H9 (cell line): ENCODE measurements at regions not wholly inside any gene's neighbourhood (a gene's known extent, or its start where the extent isn't known, plus 50 kb on each side); places are given as distances from the start of the nearest gene placed in this dataset.

Experiments
- DNase-seq: peaks from one replicate; pipeline ENCODE4 v3.0.0-alpha.2; 2017
- H2AFZ ChIP-seq: one replicate; pipeline ENCODE4 v1.6.1; 2013; ENCODE audit warnings: mild to moderate bottlenecking, low read length, control low read depth, moderate library complexity
- H2AK5ac ChIP-seq: 2 replicates; pipeline ENCODE4 v1.6.1; 2013; ENCODE audit warnings: low read length, control low read depth, mixed read lengths; ENCODE audit not compliant: insufficient read length
- H2BK120ac ChIP-seq: one replicate; pipeline ENCODE4 v1.6.1; 2013; ENCODE audit warnings: low read depth, mild to moderate bottlenecking, low read length, control low read depth, inconsistent platforms; ENCODE audit not compliant: poor library complexity, severe bottlenecking
- H2BK12ac ChIP-seq: 2 replicates; pipeline ENCODE4 v1.6.1; 2013; ENCODE audit warnings: low read length, control low read depth, mixed read lengths, low read depth; ENCODE audit not compliant: insufficient read length
- H2BK15ac ChIP-seq: 2 replicates; pipeline ENCODE4 v1.6.1; 2013; ENCODE audit warnings: low read depth, low read length, control low read depth
- H2BK20ac ChIP-seq: one replicate; pipeline ENCODE4 v1.6.1; 2013; ENCODE audit warnings: low read depth, mild to moderate bottlenecking, low read length, control low read depth, inconsistent platforms; ENCODE audit not compliant: poor library complexity, severe bottlenecking
- H2BK5ac ChIP-seq: 2 replicates; pipeline ENCODE4 v1.6.1; 2013; ENCODE audit warnings: low read length, control low read depth, mixed read lengths; ENCODE audit not compliant: insufficient read length
- H3K14ac ChIP-seq: 2 replicates; pipeline ENCODE4 v1.6.1; 2013; ENCODE audit warnings: low read length, control low read depth; ENCODE audit not compliant: insufficient read depth
- H3K18ac ChIP-seq: 2 replicates; pipeline ENCODE4 v1.6.1; 2013; ENCODE audit warnings: low read depth, mild to moderate bottlenecking, mixed read lengths, low read length, control low read depth; ENCODE audit not compliant: insufficient read length
- H3K23ac ChIP-seq: 2 replicates; pipeline ENCODE4 v1.6.1; 2013; ENCODE audit warnings: low read length, control low read depth, mixed read lengths, low read depth; ENCODE audit not compliant: insufficient read length
- H3K23me2 ChIP-seq: 2 replicates; pipeline ENCODE4 v1.6.1; 2013; ENCODE audit warnings: low read depth, mild to moderate bottlenecking, mixed read lengths, low read length, control low read depth; ENCODE audit not compliant: insufficient read length, poor library complexity, severe bottlenecking
- H3K27ac ChIP-seq: 2 replicates; pipeline ENCODE4 v1.5.1; 2013; ENCODE audit warnings: low read length, control low read depth, mixed read lengths, low read depth; ENCODE audit not compliant: insufficient read length
- H3K27me3 ChIP-seq: 2 replicates; pipeline ENCODE4 v1.6.1; 2013; ENCODE audit warnings: low read length, control low read depth, inconsistent platforms; ENCODE audit not compliant: insufficient read depth
- H3K4ac ChIP-seq: 2 replicates; pipeline ENCODE4 v1.6.1; 2013; ENCODE audit warnings: low read depth, mild to moderate bottlenecking, control low read depth, inconsistent platforms, low read length, moderate library complexity
- H3K4me1 ChIP-seq: 2 replicates; pipeline ENCODE4 v1.6.1; 2013; ENCODE audit warnings: low read length, control low read depth, inconsistent platforms; ENCODE audit not compliant: insufficient read depth
- H3K4me2 ChIP-seq: 2 replicates; pipeline ENCODE4 v1.6.1; 2013; ENCODE audit warnings: low read length, control low read depth, mixed read lengths; ENCODE audit not compliant: insufficient read length, insufficient read depth
- H3K56ac ChIP-seq: 2 replicates; pipeline ENCODE4 v1.6.1; 2013; ENCODE audit warnings: low read depth, mild to moderate bottlenecking, mixed read lengths, low read length, control low read depth; ENCODE audit not compliant: insufficient read length
- H3K79me1 ChIP-seq: 2 replicates; pipeline ENCODE4 v1.6.1; 2013; ENCODE audit warnings: low read depth, mild to moderate bottlenecking, moderate library complexity, low read length, control low read depth, inconsistent platforms; ENCODE audit not compliant: insufficient read depth, poor library complexity, severe bottlenecking
- H3K79me2 ChIP-seq: 2 replicates; pipeline ENCODE4 v1.6.1; 2013; ENCODE audit warnings: low read length, control low read depth, inconsistent platforms; ENCODE audit not compliant: insufficient read depth
- H3K9ac ChIP-seq: 2 replicates; pipeline ENCODE4 v1.6.1; 2013; ENCODE audit warnings: low read length, control low read depth, mixed read lengths; ENCODE audit not compliant: insufficient read length; ENCODE audit errors: extremely low read depth
- H3K9me3 ChIP-seq: one replicate; pipeline ENCODE4 v1.6.1; 2013; ENCODE audit warnings: low read depth, low read length, inconsistent platforms; ENCODE audit not compliant: control insufficient read depth
- H3T11ph ChIP-seq: one replicate; pipeline ENCODE4 v1.6.1; 2013; ENCODE audit warnings: mild to moderate bottlenecking, low read length, control low read depth, inconsistent platforms
- H4K20me1 ChIP-seq: one replicate; pipeline ENCODE4 v1.6.1; 2013; ENCODE audit not compliant: control insufficient read depth, insufficient read length, insufficient read depth
- H4K5ac ChIP-seq: 2 replicates; pipeline ENCODE4 v1.6.1; 2013; ENCODE audit warnings: low read depth, mild to moderate bottlenecking, mixed read lengths, low read length, control low read depth; ENCODE audit not compliant: insufficient read length
- H4K8ac ChIP-seq: replicated peaks from 2 replicates; pipeline ENCODE4 v1.6.1; 2013; ENCODE audit warnings: low read length, control low read depth, mixed read lengths, low read depth; ENCODE audit not compliant: insufficient read length
- H4K91ac ChIP-seq: 2 replicates; pipeline ENCODE4 v1.6.1; 2013; ENCODE audit warnings: low read depth, mild to moderate bottlenecking, moderate library complexity, mixed read lengths, low read length, control low read depth; ENCODE audit not compliant: insufficient read length
- H3K27ac Mint-ChIP-seq, 3 experiments: 2 replicates in 2 of 3; 3 replicates in 1 of 3; pipeline ENCODE4 v1.8.0; 2020 to 2021; ENCODE audit warnings: mixed read lengths in 3 of 3, mild to moderate bottlenecking in 1 of 3, moderate library complexity in 1 of 3
- H3K27me3 Mint-ChIP-seq: 2 replicates; pipeline ENCODE4 v1.8.0; 2021; ENCODE audit warnings: low read depth, mild to moderate bottlenecking, moderate library complexity, mixed read lengths
- H3K36me3 Mint-ChIP-seq, 3 experiments: 2 replicates in 2 of 3; 3 replicates in 1 of 3; pipeline ENCODE4 v1.8.0; 2020 to 2021; ENCODE audit warnings: low read depth in 3 of 3, mixed read lengths in 3 of 3; ENCODE audit not compliant: insufficient read depth in 1 of 3
- H3K4me1 Mint-ChIP-seq, 2 experiments: 2 replicates each; pipeline ENCODE4 v1.8.0; 2020; ENCODE audit warnings: mixed read lengths in 2 of 2
- H3K4me3 Mint-ChIP-seq, 2 experiments: 2 replicates in 1 of 2; 3 replicates in 1 of 2; pipeline ENCODE4 v1.8.0; 2020 to 2021; ENCODE audit warnings: mild to moderate bottlenecking in 2 of 2, mixed read lengths in 2 of 2, moderate library complexity in 1 of 2
- H3K9me3 Mint-ChIP-seq, 2 experiments: 2 replicates in 1 of 2; 3 replicates in 1 of 2; pipeline ENCODE4 v1.8.0; 2020; ENCODE audit warnings: mild to moderate bottlenecking in 2 of 2, mixed read lengths in 2 of 2, moderate library complexity in 1 of 2
- TF ChIP-seq, protein P1 (sequence below): fragments of 200-600 bp; sonication (generic); conservative IDR thresholded peaks from 3 replicates; pipeline ENCODE4 v1.8.0; 2021; ENCODE audit warnings: antibody characterized with exemption, mild to moderate bottlenecking

DNA sequence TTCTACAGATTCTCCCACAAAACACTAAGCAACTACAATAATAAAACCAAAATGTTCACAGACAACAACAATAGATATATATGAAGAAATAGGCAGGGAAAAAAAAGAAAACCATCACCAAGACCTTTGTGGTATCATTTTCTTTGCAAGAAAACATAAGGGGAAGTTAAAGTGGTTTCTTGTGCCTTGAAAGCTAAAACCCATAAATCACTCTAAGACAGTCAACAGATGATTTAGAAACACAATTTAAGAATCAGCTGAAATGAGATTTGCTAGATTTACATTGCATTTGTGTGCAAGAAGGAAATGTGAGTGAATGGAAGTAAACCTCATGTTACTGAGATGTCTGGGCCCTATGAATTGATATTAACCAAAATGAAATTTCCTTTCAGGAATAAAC lies 1265.4 kb upstream of the GJE1 start:
- Histone ChIP-seq H3K4me2 (no peak overlapping the region), H3K79me2 (no peaks in the 10 kb centered on the region), H2BK120ac (no peak overlapping the region), H2AK5ac (no peak overlapping the region), H2BK15ac (no peak overlapping the region), H2BK12ac (no peak overlapping the region), H2BK20ac (no peak overlapping the region), H3K4ac (no peak overlapping the region), H3K23ac (no peak overlapping the region), H3K56ac (no peak overlapping the region), H3K27ac (no peak overlapping the region), H2AFZ (no peak overlapping the region), H4K20me1 (no peaks in the 10 kb centered on the region), H4K5ac (no peak overlapping the region), H3T11ph (no peak overlapping the region), H3K27me3 (no peaks in the 10 kb centered on the region), H2BK5ac (no peak overlapping the region), H3K9ac (no peak overlapping the region), H3K14ac (no peak overlapping the region), H3K23me2 (no peaks in the 10 kb centered on the region), H3K9me3 (no peaks in the 10 kb centered on the region), H3K79me1 (no peaks in the 10 kb centered on the region), H3K18ac (no peak overlapping the region), H4K8ac (no peak overlapping the region), H4K91ac (no peak overlapping the region), H3K4me1 (no peaks in the 10 kb centered on the region)
- Mint-ChIP-seq H3K27me3 (no peaks in the 10 kb centered on the region; the same call in 1 of the 2 replicates), H3K4me3 (no peak overlapping the region), H3K9me3 (peaks cover 0 to 7% of the 10 kb centered on the region in 2 experiments; a peak in 4 of 5 replicates), H3K36me3 (peaks cover 0 to 2% (median 0%) of the 10 kb centered on the region in 3 experiments; a peak in 3 of 7 replicates), H3K4me1 (no peaks in the 10 kb centered on the region), H3K27ac (no peak overlapping the region)
- DNase-seq, result no peak
- TF ChIP-seq, protein P1, sequence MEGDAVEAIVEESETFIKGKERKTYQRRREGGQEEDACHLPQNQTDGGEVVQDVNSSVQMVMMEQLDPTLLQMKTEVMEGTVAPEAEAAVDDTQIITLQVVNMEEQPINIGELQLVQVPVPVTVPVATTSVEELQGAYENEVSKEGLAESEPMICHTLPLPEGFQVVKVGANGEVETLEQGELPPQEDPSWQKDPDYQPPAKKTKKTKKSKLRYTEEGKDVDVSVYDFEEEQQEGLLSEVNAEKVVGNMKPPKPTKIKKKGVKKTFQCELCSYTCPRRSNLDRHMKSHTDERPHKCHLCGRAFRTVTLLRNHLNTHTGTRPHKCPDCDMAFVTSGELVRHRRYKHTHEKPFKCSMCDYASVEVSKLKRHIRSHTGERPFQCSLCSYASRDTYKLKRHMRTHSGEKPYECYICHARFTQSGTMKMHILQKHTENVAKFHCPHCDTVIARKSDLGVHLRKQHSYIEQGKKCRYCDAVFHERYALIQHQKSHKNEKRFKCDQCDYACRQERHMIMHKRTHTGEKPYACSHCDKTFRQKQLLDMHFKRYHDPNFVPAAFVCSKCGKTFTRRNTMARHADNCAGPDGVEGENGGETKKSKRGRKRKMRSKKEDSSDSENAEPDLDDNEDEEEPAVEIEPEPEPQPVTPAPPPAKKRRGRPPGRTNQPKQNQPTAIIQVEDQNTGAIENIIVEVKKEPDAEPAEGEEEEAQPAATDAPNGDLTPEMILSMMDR, result no peak
